PFSK-1 (cell line): ENCODE measurements at regions not wholly inside any gene's neighbourhood (a gene's known extent, or its start where the extent isn't known, plus 50 kb on each side); places are given as distances from the start of the nearest gene placed in this dataset.

Experiments used
- FOXP2 ChIP-seq: optimal IDR thresholded peaks from 2 replicates; pipeline ENCODE3; 2011; ENCODE audit warnings: borderline replicate concordance, control low read depth, inconsistent platforms; ENCODE audit not compliant: insufficient read depth; ENCODE audit errors: extremely low read length, extremely low read depth
- POLR2AphosphoS5 ChIP-seq: IDR thresholded peaks from 2 replicates; pipeline ENCODE4 v1.6.1; 2012; ENCODE audit warnings: low read depth, mild to moderate bottlenecking, control low read depth, low read length, moderate library complexity
- REST ChIP-seq, 2 experiments: IDR thresholded peaks; 2 replicates each; pipeline versions ENCODE4 v1.6.1 to v1.8.0; 2011 to 2012; ENCODE audit warnings: low read depth in 2 of 2, low read length in 2 of 2, control low read depth in 1 of 2, inconsistent platforms in 1 of 2, mild to moderate bottlenecking in 1 of 2, moderate library complexity in 1 of 2; ENCODE audit not compliant: insufficient read depth in 1 of 2
- SIN3A ChIP-seq: IDR thresholded peaks from 2 replicates; pipeline ENCODE4 v1.6.1; 2012; ENCODE audit warnings: mild to moderate bottlenecking, low read length, moderate library complexity, borderline replicate concordance; ENCODE audit not compliant: insufficient read depth
- TAF1 ChIP-seq: IDR thresholded peaks from 2 replicates; pipeline ENCODE4 v1.6.1; 2012; ENCODE audit warnings: low read length, control low read depth, borderline replicate concordance; ENCODE audit not compliant: insufficient read depth

- TF ChIP-seq SIN3A, result no peak
- no peak for TF ChIP-seq REST (IDR thresholded peaks at IDR 0.05; ENCODE audit: insufficient read depth in 1 of 2, low read depth in 2 of 2, low read length in 2 of 2)
- TF ChIP-seq POLR2AphosphoS5, result no peak
- no peak for TF ChIP-seq FOXP2
- TF ChIP-seq TAF1, result no peak
Observed at GRCh38 chr17:34478244-34478643, 101.1 kb upstream of the TMEM132E start.

- no peak for TF ChIP-seq FOXP2
- TF ChIP-seq TAF1, result no peak
- no peak for TF ChIP-seq POLR2AphosphoS5
- TF ChIP-seq SIN3A, result no peak
- TF ChIP-seq REST (IDR thresholded peaks at IDR 0.05; ENCODE audit: insufficient read depth in 1 of 2, low read depth in 2 of 2, low read length in 2 of 2), result no peak
Observed at GRCh38 chr17:34475296-34475695, 104.1 kb upstream of the TMEM132E start.

GRCh38 chr17:34474706-34475105 lies 104.7 kb upstream of the TMEM132E start:
- TF ChIP-seq REST (IDR thresholded peaks at IDR 0.05; ENCODE audit: insufficient read depth in 1 of 2, low read depth in 2 of 2, low read length in 2 of 2), result no peak
- no peak for TF ChIP-seq FOXP2
- TF ChIP-seq SIN3A, result no peak
- no peak for TF ChIP-seq TAF1
- no peak for TF ChIP-seq POLR2AphosphoS5

- no peak for TF ChIP-seq FOXP2
- TF ChIP-seq REST (IDR thresholded peaks at IDR 0.05; ENCODE audit: insufficient read depth in 1 of 2, low read depth in 2 of 2, low read length in 2 of 2), result no peak
- TF ChIP-seq POLR2AphosphoS5, result no peak
- no peak for TF ChIP-seq TAF1
- no peak for TF ChIP-seq SIN3A
Observed at GRCh38 chr17:34472363-34472762, 107.0 kb upstream of the TMEM132E start.

- TF ChIP-seq SIN3A, result no peak
- TF ChIP-seq REST (IDR thresholded peaks at IDR 0.05; ENCODE audit: insufficient read depth in 1 of 2, low read depth in 2 of 2, low read length in 2 of 2), result no peak
- no peak for TF ChIP-seq TAF1
- TF ChIP-seq FOXP2, result no peak
- TF ChIP-seq POLR2AphosphoS5, result no peak
Observed at GRCh38 chr17:34465789-34466188, 102.8 kb upstream of the CCL1 start.
